DOHH2 (cell line): ENCODE measurements at regions not wholly inside any gene's neighbourhood (a gene's known extent, or its start where the extent isn't known, plus 50 kb on each side); places are given as distances from the start of the nearest gene placed in this dataset.

Experiments used
- CTCF ChIP-seq: fragments of 200-600 bp; sonication (generic); IDR thresholded peaks from one replicate; pipeline ENCODE4 v1.5.1; 2014; ENCODE audit warnings: antibody characterized with exemption, mild to moderate bottlenecking, low read depth, low read length; ENCODE audit not compliant: poor library complexity, severe bottlenecking
- EZH2phosphoT487 ChIP-seq: fragments of 200-600 bp; sonication (generic); IDR thresholded peaks from 2 replicates; pipeline ENCODE4 v1.6.1; 2017; ENCODE audit warnings: borderline replicate concordance, mild to moderate bottlenecking, antibody characterized with exemption, low read length, moderate library complexity, mixed read lengths

- TF ChIP-seq CTCF (no peak), EZH2phosphoT487 (no peak)
Observed at GRCh38 chr12:125944446-125944845, 879.2 kb downstream of the AACS start.
